GM19452 (cell line): ENCODE measurements at regions not wholly inside any gene's neighbourhood (a gene's known extent, or its start where the extent isn't known, plus 50 kb on each side); places are given as distances from the start of the nearest gene placed in this dataset.

Source experiments
- ATAC-seq: cut with Tn5 transposase; IDR thresholded peaks from one replicate; pipeline ENCODE4 v1.9.1; 2021; ENCODE audit not compliant: unreplicated experiment

GRCh38 chr12:24724814-24725213 is 224.1 kb downstream of the BCAT1 start:
- ATAC-seq: no peak

GRCh38 chr12:24723759-24724158 is 225.1 kb downstream of the BCAT1 start:
- ATAC-seq: no peak

GRCh38 chr12:24721191-24721590 is 227.7 kb downstream of the BCAT1 start:
- ATAC-seq: no peak

GRCh38 chr12:24719293-24719721 is 229.6 kb downstream of the BCAT1 start:
- peak; percentile 78 for ATAC-seq

GRCh38 chr12:24718617-24719016 is 230.3 kb downstream of the BCAT1 start:
- ATAC-seq: no peak

- ATAC-seq: no peak
These were observed 234.7 kb downstream of the BCAT1 start for GRCh38 chr12:24714237-24714636.

GRCh38 chr12:24711056-24712008 is 237.6 kb downstream of the BCAT1 start:
- no peak for ATAC-seq

GRCh38 chr12:24709216-24709615 is 239.7 kb downstream of the BCAT1 start:
- ATAC-seq: no peak

GRCh38 chr12:24708718-24709117 is 240.2 kb downstream of the BCAT1 start:
- ATAC-seq: no peak

GRCh38 chr12:24708043-24708442 is 240.9 kb downstream of the BCAT1 start:
- no peak for ATAC-seq

GRCh38 chr12:24707334-24707733 is 241.6 kb downstream of the BCAT1 start:
- no peak for ATAC-seq

- peak; percentile 99 for ATAC-seq
These were observed 243.1 kb downstream of the BCAT1 start for GRCh38 chr12:24705741-24706358.

GRCh38 chr12:24705216-24705615 is 243.7 kb downstream of the BCAT1 start:
- peak; percentile 6 for ATAC-seq

GRCh38 chr12:24701343-24701742 is 247.6 kb downstream of the BCAT1 start:
- ATAC-seq: no peak

GRCh38 chr12:24698972-24699371 is 249.9 kb downstream of the BCAT1 start:
- ATAC-seq: no peak

- no peak for ATAC-seq
These were observed 251.1 kb downstream of the BCAT1 start for GRCh38 chr12:24697769-24698168.

- ATAC-seq: no peak
These were observed 251.6 kb downstream of the BCAT1 start for GRCh38 chr12:24697295-24697694.

GRCh38 chr12:24696800-24697199 is 252.1 kb downstream of the BCAT1 start:
- ATAC-seq: no peak

GRCh38 chr12:24695657-24696329 is 253.1 kb downstream of the BCAT1 start:
- ATAC-seq: no peak

- ATAC-seq: no peak
These were observed 253.8 kb downstream of the BCAT1 start for GRCh38 chr12:24695103-24695502.

GRCh38 chr12:24688601-24689000 is 260.3 kb downstream of the BCAT1 start:
- ATAC-seq: no peak

GRCh38 chr12:24681570-24681969 is 267.3 kb downstream of the BCAT1 start:
- ATAC-seq: no peak
